GM19238 (cell line): ENCODE measurements at regions not wholly inside any gene's neighbourhood (a gene's known extent, or its start where the extent isn't known, plus 50 kb on each side); places are given as distances from the start of the nearest gene placed in this dataset.
"Not testable (repeated sequence)": the region's sequence is repeated elsewhere in the genome, so short reads cannot be mapped to it uniquely, and the experiment has no call there.

Experiments used
- DNase-seq: peaks from one replicate; pipeline ENCODE4 v3.0.0; 2011; ENCODE audit warnings: low spot score; ENCODE audit not compliant: insufficient read length

DNA sequence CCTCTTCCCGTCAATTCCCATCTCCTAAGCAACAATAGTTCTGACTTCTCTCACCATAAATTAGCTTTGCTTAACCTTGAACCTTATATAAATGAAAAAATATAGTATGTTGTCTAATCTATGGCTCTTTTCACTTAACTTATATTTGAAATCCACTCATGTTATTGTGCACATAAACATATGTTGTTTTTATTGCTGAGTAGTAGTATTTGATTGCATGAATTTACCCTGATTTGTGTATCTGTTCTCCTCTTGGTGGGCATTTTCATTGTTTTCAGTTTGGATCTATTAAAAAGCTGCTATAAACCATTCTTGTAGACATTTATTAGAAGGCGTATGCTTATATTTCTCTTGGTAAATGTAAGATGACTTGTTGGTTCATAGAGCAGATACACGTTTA lies 874.3 kb upstream of the ZEB2 start:
- no peak for DNase-seq

DNA sequence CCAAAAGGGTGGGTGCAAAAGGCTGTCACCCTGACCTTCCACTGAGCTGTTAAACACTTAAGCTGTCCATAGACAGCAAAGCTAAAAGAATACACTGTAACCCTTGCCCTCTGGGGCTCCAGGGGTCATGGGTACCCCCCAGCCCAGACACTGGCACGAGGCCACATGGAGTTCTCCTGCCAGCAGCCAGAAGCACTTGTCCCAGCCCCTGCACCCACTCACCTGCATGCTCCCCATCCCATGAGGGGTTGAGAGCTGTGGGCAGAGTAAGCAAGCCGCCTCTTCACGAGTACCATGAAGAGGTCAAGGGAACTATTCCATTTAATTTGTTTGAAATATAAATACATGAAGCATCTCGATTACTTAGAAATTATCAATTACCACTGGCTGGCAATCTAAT lies 867.1 kb upstream of the ZEB2 start:
- DNase-seq: no peak

DNA sequence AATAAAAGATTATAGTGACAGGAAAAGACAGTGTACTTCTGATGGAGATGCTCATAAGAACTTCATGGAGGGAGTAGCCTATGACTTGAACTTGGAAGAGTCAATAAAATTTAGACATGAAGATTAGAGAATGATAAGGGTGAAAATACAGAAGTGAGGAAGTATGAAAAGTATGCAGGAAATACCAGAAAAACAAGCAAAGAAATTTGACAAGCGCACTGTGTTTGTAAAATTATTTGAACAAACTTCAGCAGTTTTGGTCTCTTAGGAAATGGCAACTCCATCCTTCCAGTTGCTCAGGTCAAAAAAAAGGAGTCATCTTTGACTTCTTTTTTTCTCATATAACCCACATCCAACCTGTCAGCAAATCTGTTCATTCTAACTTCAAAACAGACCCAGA lies 864.0 kb upstream of the ZEB2 start:
- DNase-seq: no peak

DNA sequence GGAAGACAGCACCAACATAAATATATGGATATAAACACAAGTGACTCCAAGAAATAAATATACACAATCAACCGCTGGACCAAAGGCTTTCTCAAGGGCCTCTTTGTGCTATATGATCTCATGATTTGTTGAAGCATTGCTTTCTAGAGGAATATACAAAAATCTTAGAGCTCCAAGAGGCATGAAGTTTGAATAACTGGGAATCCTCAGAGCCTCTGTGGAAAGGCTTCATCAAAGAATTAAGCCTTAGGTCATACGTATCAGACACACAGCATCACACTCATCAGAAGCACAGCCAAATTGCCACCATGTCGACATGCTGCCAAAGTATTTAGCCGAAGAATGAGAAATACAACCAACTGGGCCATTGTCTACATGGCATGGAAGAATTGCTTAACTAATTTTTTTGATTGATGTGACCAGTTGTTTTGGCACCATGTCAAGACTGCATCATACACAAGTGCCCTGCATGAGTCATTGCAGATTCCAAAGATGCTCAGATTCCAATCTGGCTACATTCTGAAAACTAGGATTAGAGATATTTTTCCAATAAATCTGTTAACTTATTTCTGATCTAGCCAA lies 860.6 kb upstream of the ZEB2 start:
- no peak for DNase-seq

DNA sequence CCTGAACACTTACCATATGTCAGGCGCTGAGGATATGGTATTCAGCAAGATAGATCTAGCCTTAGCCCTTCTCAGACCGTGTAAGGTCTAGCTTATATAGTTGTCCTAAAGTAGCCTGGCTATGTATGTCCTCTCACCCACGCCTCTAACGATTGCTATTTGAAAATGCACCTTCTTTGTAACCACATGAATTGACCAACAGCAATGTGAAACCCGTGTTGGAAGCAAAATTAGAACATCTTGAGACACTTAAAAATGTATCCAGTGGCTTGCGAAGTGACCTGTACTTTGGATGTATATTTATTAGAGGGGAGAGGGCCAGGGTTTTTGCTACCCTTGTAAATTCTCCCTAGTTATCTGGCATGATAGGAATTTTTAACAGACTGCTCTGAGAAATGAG lies 860.0 kb upstream of the ZEB2 start:
- DNase-seq: no peak

DNA sequence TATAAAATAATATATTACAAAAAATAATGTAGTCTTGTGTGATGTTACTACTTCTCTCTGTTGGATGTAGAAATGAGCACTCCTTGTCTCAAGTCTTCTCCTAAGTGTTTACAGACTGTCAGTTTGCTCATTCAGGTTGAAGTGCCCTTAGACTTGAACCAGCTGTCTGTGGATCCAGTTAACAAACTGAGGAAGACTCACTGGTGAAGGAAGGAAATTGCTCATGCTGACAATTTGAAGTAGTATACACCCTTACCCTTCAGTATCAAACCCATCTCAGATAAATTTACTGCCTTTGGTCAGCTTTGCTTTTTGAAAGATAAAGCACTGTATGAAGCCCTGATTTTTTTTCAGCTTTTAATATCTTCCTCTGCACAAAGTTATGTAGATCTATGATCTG lies 854.2 kb upstream of the ZEB2 start:
- no peak for DNase-seq

DNA sequence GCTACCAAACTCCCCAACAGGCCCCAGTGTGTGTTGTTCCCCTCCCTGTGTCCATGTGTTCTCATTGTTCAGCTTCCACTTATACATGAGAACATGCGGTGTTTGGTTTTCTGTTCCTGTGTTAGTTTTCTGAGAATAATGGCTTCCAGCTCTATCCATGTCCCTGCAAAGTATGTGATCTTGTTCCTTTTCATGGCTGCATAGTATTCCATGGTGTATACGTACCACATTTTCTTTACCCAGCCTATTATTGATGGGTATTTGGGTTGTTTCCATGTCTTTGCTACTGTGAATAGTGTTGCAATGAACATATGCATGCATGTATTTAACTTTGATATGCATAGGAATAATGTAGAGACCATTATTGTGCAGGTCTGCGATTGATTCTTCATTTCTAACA lies 847.4 kb upstream of the ZEB2 start:
- not testable (repeated sequence) for DNase-seq

DNA sequence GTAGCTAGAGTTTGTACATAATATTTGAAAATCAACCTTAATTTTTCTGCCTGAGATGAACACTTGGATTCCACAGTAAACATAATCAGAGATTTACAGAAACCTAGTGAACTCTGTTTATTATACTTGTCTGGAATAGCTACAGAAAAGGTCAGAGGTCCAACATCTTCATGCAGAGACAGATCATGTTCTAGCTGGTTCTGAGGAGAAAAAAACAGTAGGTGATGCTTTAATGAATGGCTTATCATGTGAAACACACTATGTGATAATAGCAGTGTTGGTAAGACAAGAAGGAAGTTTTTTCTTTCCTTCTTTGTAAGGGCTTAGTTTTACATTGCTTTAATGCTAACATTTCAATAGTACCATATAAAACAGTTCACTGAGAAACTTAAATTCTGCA lies 846.4 kb upstream of the ZEB2 start:
- DNase-seq: no peak

DNA sequence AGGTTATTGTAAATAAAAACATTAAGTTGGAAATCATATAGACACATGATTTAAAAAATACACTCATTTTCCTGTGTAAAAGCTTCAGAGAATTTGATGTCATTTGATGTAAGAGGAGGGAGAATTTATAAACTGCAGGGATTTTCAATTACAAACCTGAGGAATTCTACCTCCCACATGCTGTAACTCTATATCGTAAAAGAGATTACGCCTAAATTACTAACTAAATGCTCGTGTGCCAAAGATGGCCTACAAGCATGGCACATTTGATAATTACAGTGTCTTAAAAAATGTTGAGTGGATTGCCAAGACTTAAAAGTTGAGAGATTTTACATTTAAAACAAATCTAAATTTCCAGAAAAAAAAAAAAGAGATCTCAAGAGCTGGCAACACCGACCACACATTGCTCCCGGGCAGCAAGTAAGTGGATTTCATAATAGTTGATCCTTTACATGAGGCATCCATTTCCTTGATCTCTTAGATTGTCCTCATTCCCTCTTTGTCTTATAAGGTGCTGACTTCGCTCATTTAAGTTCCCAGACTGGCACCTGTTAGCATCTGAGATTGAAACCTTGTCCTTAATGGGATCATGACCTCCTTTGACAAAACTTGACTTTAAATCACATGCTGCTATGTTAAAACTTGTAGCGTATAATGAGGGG lies 840.3 kb upstream of the ZEB2 start:
- DNase-seq: no peak

DNA sequence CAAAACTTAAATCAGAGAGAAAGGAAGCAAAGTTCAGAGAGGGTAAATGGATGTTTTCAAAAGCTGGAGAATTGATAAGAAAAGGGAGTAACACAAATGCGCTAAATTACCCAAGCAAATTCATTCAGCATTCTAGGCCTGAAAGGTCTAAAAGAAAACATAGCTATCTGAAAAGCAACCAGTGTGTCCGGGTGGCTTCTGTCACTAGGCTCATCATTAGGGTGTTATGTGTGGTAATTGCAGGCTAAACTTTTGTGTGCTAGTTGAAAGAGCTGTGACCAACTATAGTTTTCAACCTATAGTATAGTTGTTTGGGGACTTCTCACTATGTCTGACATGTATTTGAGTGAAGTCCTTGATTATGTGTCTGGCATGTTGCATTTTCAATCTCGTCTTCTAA lies 839.6 kb upstream of the ZEB2 start:
- no peak for DNase-seq

DNA sequence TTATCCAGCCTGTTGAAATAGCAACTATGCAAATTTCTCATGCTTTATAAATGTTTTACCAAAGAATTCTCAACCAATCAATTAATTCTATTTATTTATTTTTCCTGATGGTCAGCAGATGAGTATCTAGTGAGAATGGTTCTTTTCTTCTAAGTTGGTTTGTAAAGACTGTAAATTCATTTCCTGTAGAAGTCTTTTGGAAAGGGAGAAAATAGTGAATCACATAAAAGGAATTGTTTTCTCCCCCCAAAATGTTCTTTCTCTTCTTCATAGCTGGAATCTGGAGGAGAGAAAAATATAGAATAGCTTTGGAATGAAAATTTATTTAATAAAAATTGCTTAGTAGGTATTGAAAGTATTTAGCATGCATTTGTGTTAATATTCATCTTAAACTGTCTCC lies 836.1 kb upstream of the ZEB2 start:
- DNase-seq: no peak

DNA sequence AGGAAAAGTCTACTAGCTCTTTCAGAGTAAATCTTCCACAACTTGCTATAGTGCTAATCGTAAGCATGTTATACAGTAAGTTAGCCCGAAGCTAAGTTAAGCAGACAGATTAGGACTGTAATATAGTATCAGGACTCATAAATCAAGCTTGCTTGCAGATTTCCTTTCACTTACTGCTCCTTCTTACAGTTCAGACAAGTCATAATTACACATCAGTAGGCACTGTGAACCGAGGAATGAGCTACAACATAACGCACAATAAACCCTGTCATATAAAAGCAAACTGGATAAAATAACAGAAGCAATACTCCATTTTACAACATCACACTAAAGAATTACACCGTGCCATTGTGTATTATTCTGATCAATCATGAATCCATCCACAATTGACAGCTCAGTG lies 832.6 kb upstream of the ZEB2 start:
- DNase-seq: no peak

DNA sequence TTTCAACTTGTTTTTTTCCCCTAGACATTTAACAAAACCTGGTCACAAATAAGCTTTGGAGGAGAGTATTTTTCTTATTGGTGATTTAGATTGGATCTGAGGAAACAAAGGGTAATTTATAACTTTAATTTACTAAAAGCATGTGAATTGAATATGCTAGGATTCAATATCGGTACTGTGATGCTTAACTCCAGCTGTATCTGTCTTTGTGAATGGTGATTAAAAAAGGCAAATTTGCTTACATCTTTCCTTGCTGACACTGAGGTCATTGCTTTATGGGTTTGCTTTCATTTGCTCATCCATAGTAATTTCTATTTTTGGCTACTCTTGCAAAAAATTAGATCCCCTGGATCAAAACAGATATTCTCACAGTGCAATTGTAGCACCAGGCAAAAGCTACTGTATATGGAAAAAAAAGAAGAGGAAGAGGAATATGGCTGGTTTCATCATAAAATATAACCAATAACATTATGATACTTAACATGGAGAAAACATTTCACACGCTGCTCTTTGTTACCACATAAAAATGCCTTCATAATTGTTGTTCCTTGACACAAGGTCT lies 832.0 kb upstream of the ZEB2 start:
- DNase-seq: no peak

DNA sequence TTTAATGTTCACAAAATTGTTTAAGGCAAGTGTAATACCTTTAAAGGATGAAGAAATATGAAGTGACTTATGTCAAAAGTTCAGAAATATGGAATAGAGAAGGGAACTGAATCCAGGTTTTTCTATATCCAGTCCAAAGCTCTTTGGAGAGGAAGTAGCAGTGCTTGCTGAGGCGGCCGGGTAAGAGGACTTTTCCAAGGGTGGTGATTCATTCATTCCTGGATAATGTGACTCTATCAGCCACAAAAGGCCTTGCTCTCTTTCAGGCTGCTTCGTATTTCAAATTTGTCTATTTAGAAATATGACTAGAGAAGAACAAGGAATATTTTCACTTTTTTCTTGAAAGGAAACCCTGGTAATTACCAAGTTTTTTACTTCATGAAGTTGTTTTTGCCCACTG lies 830.1 kb upstream of the ZEB2 start:
- DNase-seq: no peak

DNA sequence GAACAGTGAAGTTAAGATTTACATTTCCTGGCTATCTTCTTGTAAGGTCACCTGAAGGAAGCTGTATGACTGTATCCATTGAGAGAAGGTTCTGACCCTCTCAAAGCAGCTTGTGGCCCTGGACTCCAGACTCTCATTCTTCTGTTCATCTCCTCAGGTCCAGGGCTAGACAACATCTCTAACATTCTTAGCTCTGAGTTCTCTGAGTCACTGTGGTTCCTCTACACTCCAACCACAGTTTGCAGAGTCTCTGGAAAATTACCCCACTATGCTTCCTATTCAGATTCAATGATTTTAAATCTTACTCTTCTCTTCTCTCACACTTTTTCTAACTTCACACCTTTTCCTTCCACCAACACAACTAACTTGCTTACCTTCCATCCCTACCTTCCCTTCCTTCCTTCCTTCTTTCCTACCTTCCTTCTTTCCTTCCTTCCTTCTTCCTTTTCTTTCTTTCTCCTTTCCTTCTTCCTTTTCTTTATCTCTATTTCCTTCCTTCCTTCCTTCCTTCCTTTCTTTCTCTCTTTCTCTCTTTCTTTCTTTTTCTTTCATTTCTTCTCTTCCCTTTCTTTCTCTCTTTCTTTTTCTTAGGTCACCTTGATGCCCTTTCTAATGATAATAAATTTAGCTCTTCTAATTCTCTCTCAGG lies 824.3 kb upstream of the ZEB2 start:
- no peak for DNase-seq

DNA sequence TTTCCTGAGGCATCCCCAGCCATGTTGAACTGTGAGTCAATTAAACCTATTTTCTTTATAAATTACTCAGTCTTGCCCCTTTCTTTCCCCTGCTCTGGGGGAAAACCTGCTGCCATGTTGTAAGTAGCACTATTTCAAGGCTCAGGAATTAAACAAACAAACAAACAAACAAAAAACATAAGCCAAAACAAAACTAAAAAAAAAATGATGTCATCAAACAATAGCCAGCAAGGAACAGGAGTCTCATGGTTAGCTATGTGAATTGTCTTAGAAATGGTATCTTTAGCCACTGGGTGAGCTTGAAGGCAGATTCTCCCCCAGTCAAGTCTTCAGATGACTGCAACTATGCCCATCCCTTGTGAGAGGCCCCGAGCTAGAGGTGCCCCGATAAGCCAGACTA lies 823.4 kb upstream of the ZEB2 start:
- DNase-seq: no peak

DNA sequence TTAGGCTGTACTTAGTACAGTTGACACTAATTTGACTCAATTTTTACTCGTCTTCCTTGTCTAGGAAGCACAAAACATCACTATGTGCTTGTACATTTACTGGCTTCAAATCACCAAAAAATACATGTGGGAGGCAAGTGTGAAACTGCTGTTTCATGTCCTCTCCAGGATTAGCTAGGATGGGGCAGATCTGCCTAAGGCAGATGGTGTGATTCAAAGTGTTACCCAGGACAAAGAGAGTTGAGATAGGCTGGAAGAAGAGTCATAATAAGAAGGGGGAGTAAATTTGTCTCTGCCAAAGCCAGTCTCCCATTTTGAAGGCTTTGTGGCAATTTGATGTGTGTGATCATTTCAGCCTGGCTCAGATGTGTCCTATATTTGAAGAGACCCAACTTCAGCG lies 821.6 kb upstream of the ZEB2 start:
- DNase-seq: no peak

DNA sequence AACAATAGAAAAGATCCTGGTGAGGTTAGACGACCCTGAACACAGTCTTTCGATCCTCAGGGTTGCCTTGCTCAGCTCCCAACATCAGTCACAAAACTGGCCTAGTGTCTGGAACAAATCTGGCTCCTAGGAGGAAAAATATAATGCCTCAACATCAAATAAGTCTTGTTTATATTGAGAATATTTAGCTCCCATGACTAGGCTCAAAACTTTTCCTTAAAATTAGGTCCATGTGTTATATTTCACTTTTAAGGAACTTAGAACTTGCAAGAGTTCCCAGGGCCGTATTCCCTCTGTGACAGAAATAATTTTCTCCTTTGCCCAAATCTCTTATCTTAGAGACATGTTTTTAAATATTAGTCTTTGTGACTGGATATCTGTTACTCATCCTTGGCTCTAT lies 819.7 kb upstream of the ZEB2 start:
- no peak for DNase-seq

DNA sequence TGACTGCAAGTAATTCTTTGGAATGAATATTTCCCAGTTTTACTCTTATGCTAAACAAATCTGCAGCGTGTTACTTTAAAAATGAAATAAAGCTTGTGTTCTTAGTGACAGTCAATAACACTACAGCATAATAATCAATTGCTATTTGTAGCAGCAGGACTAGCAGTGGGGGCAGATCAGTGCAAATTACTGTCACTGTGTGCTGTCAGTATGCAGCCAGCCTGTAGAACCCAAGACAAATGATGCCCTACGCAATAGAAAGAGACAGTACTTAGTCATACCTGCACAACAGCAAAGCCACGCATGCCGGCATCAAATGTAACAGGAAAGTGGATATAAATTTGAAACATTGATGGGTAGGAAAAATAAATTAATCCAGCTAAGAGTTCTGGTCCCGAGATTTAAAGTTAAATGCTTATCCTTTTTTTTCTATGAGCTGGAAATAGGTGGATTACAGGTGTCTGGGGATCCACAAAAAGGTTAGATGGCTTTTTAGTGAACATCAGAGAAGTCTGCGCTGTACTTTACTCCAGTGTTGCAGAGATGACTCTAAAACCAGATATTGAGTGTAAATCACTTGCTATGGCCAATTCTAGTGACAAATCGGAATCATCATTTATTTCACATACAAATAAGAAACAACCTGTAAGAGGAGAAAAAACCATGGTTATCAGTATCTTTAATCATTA lies 812.4 kb upstream of the ZEB2 start:
- DNase-seq: no peak

DNA sequence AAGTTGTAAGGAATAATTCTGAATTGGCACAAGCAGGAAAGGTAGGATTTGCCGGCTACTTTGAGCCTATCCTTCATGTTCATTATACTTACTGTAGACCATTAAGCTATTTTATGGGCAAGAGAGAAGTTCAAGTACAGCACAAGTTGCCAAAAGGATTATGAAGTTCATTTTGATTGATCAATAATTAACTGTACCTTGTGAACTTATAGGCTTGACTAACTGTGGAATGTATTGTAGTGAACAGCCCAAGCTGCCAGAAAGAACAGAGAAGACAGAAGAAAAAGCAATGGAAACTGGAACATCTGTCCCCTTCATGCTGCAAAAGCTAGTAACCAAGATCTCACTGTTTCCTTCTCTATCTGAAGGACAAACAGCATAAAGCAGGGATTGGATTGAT lies 810.1 kb upstream of the ZEB2 start:
- DNase-seq: no peak

DNA sequence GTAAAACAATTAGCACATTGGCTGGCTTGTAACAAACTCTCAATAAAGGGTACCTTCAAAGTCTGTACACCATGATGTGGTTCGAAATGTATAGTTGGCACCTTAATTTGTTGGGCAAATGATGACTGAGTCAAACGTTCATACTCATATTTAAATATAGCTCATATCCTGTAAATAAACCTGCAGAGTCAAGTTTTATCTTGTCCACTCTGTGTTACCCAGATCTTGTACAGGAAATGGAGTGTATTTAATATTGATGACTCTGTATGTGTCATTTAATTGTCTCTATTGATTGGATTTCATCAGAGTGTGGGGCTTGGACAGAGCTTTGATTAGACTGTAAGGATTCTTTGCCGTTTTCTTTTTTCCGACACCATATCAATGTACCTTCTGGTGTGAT lies 805.6 kb upstream of the ZEB2 start:
- DNase-seq: no peak

DNA sequence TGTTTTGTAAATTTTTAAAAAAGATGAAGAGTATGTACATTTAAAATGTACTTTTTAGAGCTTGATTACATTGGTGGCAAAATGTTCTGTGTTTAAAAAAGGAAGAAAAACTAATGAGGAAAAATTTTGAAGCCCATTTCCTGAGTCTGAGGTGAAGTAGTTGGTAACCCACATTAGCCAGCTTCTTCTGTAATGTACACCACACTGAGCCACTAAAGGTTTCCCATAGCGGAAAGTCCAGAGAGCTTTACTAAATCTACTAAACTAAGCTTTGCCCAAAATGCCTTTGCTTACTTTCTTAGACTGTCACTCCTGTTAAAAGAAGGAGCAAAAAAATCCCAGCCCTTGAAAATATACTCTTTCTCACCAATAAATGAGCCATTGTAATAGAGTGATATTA lies 804.8 kb upstream of the ZEB2 start:
- DNase-seq: no peak
